Chondrocyte (in vitro differentiated cells): ENCODE measurements at regions not wholly inside any gene's neighbourhood (a gene's known extent, or its start where the extent isn't known, plus 50 kb on each side); places are given as distances from the start of the nearest gene placed in this dataset.

Experiments used
- DNase-seq: peaks from one replicate; pipeline ENCODE4 v3.0.0; 2021; ENCODE audit warnings: mixed read lengths, low spot score
- H3K27ac Mint-ChIP-seq: one replicate; pipeline ENCODE4 v1.8.0; 2021; ENCODE audit warnings: mild to moderate bottlenecking, moderate library complexity, mixed read lengths; ENCODE audit not compliant: unreplicated experiment
- H3K27me3 Mint-ChIP-seq: 2 replicates; pipeline ENCODE4 v1.8.0; 2021; ENCODE audit warnings: low read depth, mixed read lengths
- H3K36me3 Mint-ChIP-seq: 2 replicates; pipeline ENCODE4 v1.8.0; 2021; ENCODE audit warnings: low read depth, mixed read lengths
- H3K4me1 Mint-ChIP-seq: 2 replicates; pipeline ENCODE4 v1.8.0; 2021; ENCODE audit warnings: low read depth, mild to moderate bottlenecking, mixed read lengths
- H3K4me3 Mint-ChIP-seq: one replicate; pipeline ENCODE4 v1.8.0; 2021; ENCODE audit warnings: mild to moderate bottlenecking, moderate library complexity, mixed read lengths; ENCODE audit not compliant: unreplicated experiment
- H3K9me3 Mint-ChIP-seq: 2 replicates; pipeline ENCODE4 v1.8.0; 2021; ENCODE audit warnings: low read depth, mixed read lengths
- TF ChIP-seq, protein P1 (sequence below): fragments of 200-600 bp; sonication (generic); IDR thresholded peaks from 2 replicates; pipeline ENCODE4 v1.5.0; 2021; ENCODE audit warnings: antibody characterized with exemption, mild to moderate bottlenecking, moderate library complexity

DNA sequence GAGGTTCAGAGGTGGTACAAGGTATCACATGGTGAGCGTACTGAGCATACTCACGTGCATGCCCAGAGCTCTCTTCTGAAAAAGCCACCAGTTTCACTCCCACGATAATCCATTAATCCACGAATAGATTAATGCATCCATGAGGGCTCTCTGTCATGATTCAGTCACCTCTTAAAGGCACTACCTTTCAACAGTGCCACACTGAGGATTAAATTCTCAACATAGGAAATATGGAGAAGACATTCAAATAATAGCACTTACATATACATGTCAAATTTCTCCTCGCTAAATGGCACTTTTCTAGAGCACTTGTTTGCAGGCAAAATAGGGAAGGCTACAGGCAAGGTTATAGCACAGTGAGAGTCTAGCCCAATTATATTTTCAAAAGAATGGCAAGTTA lies 825.9 kb downstream of the TRIB2 start:
- no peak for DNase-seq
- H3K4me3 Mint-ChIP-seq = no peak overlapping the region
- H3K27me3 Mint-ChIP-seq = no peaks in the 10 kb centered on the region
- peaks cover 3% of the 10 kb centered on the region for H3K9me3 Mint-ChIP-seq
- H3K27ac Mint-ChIP-seq = no peak overlapping the region
- no peaks in the 10 kb centered on the region for H3K4me1 Mint-ChIP-seq
- H3K36me3 Mint-ChIP-seq = no peaks in the 10 kb centered on the region
- TF ChIP-seq, protein P1, sequence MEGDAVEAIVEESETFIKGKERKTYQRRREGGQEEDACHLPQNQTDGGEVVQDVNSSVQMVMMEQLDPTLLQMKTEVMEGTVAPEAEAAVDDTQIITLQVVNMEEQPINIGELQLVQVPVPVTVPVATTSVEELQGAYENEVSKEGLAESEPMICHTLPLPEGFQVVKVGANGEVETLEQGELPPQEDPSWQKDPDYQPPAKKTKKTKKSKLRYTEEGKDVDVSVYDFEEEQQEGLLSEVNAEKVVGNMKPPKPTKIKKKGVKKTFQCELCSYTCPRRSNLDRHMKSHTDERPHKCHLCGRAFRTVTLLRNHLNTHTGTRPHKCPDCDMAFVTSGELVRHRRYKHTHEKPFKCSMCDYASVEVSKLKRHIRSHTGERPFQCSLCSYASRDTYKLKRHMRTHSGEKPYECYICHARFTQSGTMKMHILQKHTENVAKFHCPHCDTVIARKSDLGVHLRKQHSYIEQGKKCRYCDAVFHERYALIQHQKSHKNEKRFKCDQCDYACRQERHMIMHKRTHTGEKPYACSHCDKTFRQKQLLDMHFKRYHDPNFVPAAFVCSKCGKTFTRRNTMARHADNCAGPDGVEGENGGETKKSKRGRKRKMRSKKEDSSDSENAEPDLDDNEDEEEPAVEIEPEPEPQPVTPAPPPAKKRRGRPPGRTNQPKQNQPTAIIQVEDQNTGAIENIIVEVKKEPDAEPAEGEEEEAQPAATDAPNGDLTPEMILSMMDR = no peak

DNA sequence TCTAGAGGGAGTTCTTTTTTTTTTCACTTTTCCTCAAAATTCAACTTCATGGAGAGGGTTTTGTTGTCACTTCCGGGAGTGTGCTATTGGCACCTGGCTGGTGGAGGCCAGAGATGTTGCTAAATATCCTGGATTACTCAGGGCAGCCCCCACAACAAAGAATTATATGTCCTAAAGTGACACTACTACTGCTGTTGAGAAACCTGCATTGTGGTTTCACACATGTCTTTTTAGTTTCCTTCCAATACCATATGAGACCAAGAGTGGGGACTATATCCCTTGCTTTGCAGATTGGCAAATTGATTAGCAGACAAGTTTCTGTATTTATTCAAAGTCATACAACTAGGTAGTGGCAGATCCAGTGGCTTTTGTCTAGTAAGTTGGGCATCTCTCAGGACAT lies 826.8 kb downstream of the TRIB2 start:
- no peaks in the 10 kb centered on the region for H3K4me1 Mint-ChIP-seq
- no peaks in the 10 kb centered on the region for H3K27me3 Mint-ChIP-seq
- H3K4me3 Mint-ChIP-seq = no peak overlapping the region
- TF ChIP-seq, protein P1 = no peak
- H3K27ac Mint-ChIP-seq = no peak overlapping the region
- H3K36me3 Mint-ChIP-seq = no peaks in the 10 kb centered on the region
- no peak for DNase-seq
- peaks cover 3% of the 10 kb centered on the region for H3K9me3 Mint-ChIP-seq

DNA sequence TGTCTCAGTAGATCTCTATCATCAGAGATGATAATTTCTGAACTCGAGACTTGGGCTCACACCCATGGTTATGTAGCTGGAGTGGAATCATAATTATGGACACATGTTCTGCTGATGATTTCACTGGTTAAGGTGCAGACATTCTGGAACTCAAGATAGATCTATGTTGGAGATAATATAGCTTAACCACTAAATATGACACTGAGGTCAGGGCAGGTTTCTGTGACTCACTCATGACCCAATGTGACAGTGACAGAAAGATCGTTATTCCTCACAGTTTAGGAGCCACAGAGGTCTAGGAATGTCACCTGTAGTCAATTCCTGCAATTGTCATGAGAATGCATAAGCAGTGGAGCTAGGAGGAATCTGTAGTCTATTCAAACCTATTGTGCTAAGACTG lies 828.6 kb downstream of the TRIB2 start:
- no peak for DNase-seq
- Mint-ChIP-seq H3K36me3 (no peaks in the 10 kb centered on the region), H3K27ac (no peak overlapping the region), H3K27me3 (no peaks in the 10 kb centered on the region), H3K4me1 (no peaks in the 10 kb centered on the region), H3K4me3 (no peak overlapping the region), H3K9me3 (peaks cover 3% of the 10 kb centered on the region)
- TF ChIP-seq, protein P1 = no peak

DNA sequence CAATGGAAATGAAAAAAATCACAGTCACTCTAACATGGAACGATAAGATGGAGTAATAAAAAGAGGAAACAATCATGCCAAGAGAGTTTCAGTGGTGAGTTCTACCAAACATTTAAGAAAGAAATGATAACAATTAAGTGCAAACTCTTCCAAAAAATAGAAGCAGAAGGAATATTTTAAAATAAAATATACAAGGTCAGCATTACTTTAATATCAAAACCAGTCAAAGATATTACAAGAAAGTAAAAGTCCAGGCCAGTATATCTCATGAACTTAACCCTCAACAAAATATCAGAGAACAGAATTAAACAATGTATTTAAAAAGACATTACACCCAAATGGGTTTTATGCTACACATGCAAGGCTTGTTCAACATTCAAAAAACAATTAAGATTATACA lies 829.4 kb downstream of the TRIB2 start:
- Mint-ChIP-seq H3K4me3 (no peak overlapping the region), H3K4me1 (no peaks in the 10 kb centered on the region), H3K27me3 (no peaks in the 10 kb centered on the region), H3K27ac (no peak overlapping the region), H3K36me3 (no peaks in the 10 kb centered on the region), H3K9me3 (peaks cover 3% of the 10 kb centered on the region)
- no peak for DNase-seq
- TF ChIP-seq, protein P1 = no peak

DNA sequence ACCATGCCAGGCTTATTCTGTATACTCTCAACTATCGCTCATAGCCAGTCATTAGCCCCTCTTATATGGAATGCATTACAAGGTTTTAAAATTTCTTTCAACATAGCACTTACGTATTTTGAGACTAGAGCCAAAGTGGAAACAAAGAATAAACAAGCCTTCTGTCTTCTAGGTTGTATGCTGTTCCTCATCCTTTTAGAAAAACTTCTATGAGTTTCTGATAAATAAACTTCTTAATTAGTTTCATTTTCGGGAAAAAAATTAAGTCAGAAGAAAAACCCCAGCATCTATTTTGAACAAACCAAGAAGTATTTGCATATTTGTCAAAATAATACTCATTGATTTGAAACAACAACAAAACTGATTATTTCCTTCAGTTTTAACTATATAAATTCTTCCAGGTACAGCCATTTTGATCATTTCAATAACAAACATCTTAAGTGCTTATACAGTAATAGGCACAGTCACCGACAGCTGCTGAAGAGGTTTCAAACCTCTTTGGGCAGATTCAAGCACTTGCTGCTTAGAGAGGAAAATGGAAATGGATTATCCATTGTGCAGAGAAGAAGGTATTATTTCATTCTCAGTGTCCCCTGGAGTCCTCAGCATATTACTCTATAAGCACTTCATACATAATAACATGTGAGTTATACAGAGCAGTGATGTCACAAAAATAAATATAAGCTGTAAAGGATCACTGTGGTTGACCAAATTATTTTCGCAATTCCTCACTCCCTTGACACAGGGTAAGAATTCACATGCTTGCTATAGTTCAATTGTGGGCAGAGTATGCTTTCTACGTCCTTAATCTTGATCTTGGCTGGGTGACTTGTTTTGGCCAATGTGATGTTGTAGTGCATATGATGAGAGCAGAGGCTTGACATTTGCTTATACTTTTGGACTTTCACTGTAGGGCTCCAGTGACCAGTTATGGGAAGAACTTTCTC lies 833.8 kb downstream of the TRIB2 start:
- DNase-seq = no peak
- H3K36me3 Mint-ChIP-seq = no peaks in the 10 kb centered on the region
- no peak overlapping the region for H3K27ac Mint-ChIP-seq
- TF ChIP-seq, protein P1 = no peak
- H3K4me3 Mint-ChIP-seq = no peak overlapping the region
- H3K4me1 Mint-ChIP-seq = no peaks in the 10 kb centered on the region
- no peaks in the 10 kb centered on the region for H3K27me3 Mint-ChIP-seq
- peaks cover 3% of the 10 kb centered on the region for H3K9me3 Mint-ChIP-seq
